GM21825 (cell line): ENCODE measurements at regions not wholly inside any gene's neighbourhood (a gene's known extent, or its start where the extent isn't known, plus 50 kb on each side); places are given as distances from the start of the nearest gene placed in this dataset.

Experiments used
- ATAC-seq: cut with Tn5 transposase; IDR thresholded peaks from one replicate; pipeline ENCODE4 v1.9.1; 2021; ENCODE audit warnings: mild to moderate bottlenecking, moderate library complexity; ENCODE audit not compliant: unreplicated experiment

- no peak for ATAC-seq
Measured at GRCh38 chr20:12773936-12774335, 234.8 kb upstream of the SPTLC3 start.

- ATAC-seq: no peak
Measured at GRCh38 chr20:12775041-12775440, 233.7 kb upstream of the SPTLC3 start.

GRCh38 chr20:12777016-12777415 is 231.8 kb upstream of the SPTLC3 start:
- no peak for ATAC-seq

GRCh38 chr20:12786276-12786675 is 222.5 kb upstream of the SPTLC3 start:
- no peak for ATAC-seq

- ATAC-seq: no peak
Measured at GRCh38 chr20:12788632-12789299, 220.0 kb upstream of the SPTLC3 start.

GRCh38 chr20:12790859-12791258 is 217.9 kb upstream of the SPTLC3 start:
- no peak for ATAC-seq

- ATAC-seq: no peak
Measured at GRCh38 chr20:12798286-12798685, 210.5 kb upstream of the SPTLC3 start.

GRCh38 chr20:12808006-12808567 is 200.7 kb upstream of the SPTLC3 start:
- ATAC-seq: no peak

GRCh38 chr20:12815231-12815768 is 193.5 kb upstream of the SPTLC3 start:
- no peak for ATAC-seq

- ATAC-seq: no peak
Measured at GRCh38 chr20:12815778-12816408, 192.9 kb upstream of the SPTLC3 start.

GRCh38 chr20:12821249-12821648 is 187.5 kb upstream of the SPTLC3 start:
- no peak for ATAC-seq

- ATAC-seq: no peak
Measured at GRCh38 chr20:12823734-12824133, 185.0 kb upstream of the SPTLC3 start.

- ATAC-seq: no peak
Measured at GRCh38 chr20:12824328-12825225, 184.2 kb upstream of the SPTLC3 start.

GRCh38 chr20:12825226-12825595 is 183.6 kb upstream of the SPTLC3 start:
- no peak for ATAC-seq

- ATAC-seq: no peak
Measured at GRCh38 chr20:12827816-12828385, 180.9 kb upstream of the SPTLC3 start.

- ATAC-seq: no peak
Measured at GRCh38 chr20:12829170-12829569, 179.6 kb upstream of the SPTLC3 start.

GRCh38 chr20:12833861-12834260 is 174.9 kb upstream of the SPTLC3 start:
- ATAC-seq: no peak

GRCh38 chr20:12835999-12836398 is 172.8 kb upstream of the SPTLC3 start:
- ATAC-seq: no peak

GRCh38 chr20:12837646-12838045 is 171.1 kb upstream of the SPTLC3 start:
- ATAC-seq: no peak

- ATAC-seq: no peak
Measured at GRCh38 chr20:12838261-12838866, 170.4 kb upstream of the SPTLC3 start.
